ENCODE measurements at regions not wholly inside any gene's neighbourhood (a gene's known extent, or its start where the extent isn't known, plus 50 kb on each side); places are given as distances from the start of the nearest gene placed in this dataset.
"Not testable (repeated sequence)": the region's sequence is repeated elsewhere in the genome, so short reads cannot be mapped to it uniquely, and the experiment has no call there.

GRCh38 chr1:194378517-194378916 lies 1192.1 kb upstream of the B3GALT2 start:
- no peak for ATAC-seq (replicated peaks)
- Mint-ChIP-seq H3K4me1 (no peaks in the 10 kb centered on the region), H3K36me3 (ENCODE audit: low read depth) (no peaks in the 10 kb centered on the region), H3K9me3 (no peaks in the 10 kb centered on the region), H3K4me3 (no peak overlapping the region), H3K27ac (no peak overlapping the region), H3K27me3 (no peaks in the 10 kb centered on the region)

DNA sequence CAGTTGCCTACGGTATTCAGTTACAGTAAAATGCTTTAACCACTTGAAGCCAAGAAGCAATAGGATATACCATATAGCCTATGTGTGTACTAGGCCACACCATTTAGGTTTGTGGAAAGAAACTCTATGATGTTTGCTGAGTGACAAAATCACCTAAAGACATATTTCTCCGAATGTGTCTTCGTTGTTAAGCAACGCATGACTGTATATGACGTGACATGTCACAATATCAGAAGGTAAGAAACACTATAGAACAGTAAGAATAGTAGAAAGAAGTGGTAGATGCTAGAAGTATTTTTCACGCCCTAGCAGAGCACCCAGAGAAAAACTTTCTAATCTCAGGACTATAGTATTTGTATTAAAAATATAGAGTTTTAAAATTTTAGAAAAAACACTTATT lies 1188.2 kb upstream of the B3GALT2 start:
- no peak for ATAC-seq (replicated peaks)
- Mint-ChIP-seq H3K4me1 (no peaks in the 10 kb centered on the region), H3K36me3 (ENCODE audit: low read depth) (no peaks in the 10 kb centered on the region), H3K9me3 (no peaks in the 10 kb centered on the region), H3K27me3 (peaks cover 3% of the 10 kb centered on the region), H3K27ac (no peak overlapping the region), H3K4me3 (no peak overlapping the region)

DNA sequence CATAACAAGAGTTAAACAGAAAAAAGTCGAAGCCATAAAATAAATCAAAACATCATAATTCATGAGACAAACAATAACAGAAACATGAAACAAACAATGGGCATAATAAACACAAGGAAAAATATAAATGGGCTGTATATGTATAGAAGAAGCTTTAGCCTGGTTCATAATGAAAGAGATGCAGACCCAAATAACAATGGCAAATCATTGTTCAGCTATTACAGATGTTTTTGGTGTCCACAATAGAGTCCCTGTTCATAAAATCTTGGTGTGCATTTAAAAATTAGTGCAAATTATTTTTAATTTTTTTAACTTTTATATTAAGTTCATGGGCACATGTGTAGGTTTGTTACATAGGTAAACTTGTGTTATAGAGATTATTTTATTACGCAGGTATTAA lies 1185.9 kb upstream of the B3GALT2 start:
- no peak overlapping the region for H3K4me3 Mint-ChIP-seq
- H3K36me3 Mint-ChIP-seq (ENCODE audit: low read depth): no peaks in the 10 kb centered on the region
- H3K9me3 Mint-ChIP-seq: no peaks in the 10 kb centered on the region
- no peaks in the 10 kb centered on the region for H3K4me1 Mint-ChIP-seq
- H3K27me3 Mint-ChIP-seq: peaks cover 3% of the 10 kb centered on the region
- no peak overlapping the region for H3K27ac Mint-ChIP-seq
- ATAC-seq (replicated peaks): no peak

- no peak overlapping the region for H3K27ac Mint-ChIP-seq
- H3K4me3 Mint-ChIP-seq: no peak overlapping the region
- no peaks in the 10 kb centered on the region for H3K9me3 Mint-ChIP-seq
- H3K36me3 Mint-ChIP-seq (ENCODE audit: low read depth): no peaks in the 10 kb centered on the region
- H3K27me3 Mint-ChIP-seq: peaks cover 3% of the 10 kb centered on the region
- no peak for ATAC-seq (replicated peaks)
- no peaks in the 10 kb centered on the region for H3K4me1 Mint-ChIP-seq
These were observed 1183.2 kb upstream of the B3GALT2 start for GRCh38 chr1:194369622-194370021.

DNA sequence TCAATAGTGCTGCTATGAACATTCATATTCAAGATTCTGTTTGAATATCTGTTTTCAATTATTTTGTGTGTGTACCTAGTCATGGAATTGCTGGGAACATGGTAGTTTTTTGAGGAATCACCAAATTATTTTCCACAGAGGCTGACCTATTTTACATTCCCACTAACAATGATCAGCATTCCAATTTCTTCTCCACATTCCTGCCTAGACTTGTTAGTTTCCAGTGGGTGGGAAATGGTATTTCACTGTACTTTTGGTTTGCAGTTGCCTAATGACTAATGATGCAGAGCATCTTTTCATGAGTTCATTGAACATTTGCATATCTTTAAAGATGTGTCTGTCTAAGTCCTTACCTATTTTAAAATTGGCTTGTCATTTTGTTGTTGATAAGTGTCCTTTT lies 1182.6 kb upstream of the B3GALT2 start:
- Mint-ChIP-seq H3K27me3 (peaks cover 3% of the 10 kb centered on the region), H3K4me3 (no peak overlapping the region), H3K4me1 (no peaks in the 10 kb centered on the region), H3K27ac (no peak overlapping the region), H3K9me3 (no peaks in the 10 kb centered on the region), H3K36me3 (ENCODE audit: low read depth) (no peaks in the 10 kb centered on the region)
- ATAC-seq (replicated peaks): no peak

GRCh38 chr1:194367121-194367520 lies 1180.7 kb upstream of the B3GALT2 start:
- H3K27me3 Mint-ChIP-seq: no peaks in the 10 kb centered on the region
- H3K4me3 Mint-ChIP-seq: no peak overlapping the region
- ATAC-seq (replicated peaks): no peak
- H3K36me3 Mint-ChIP-seq (ENCODE audit: low read depth): no peaks in the 10 kb centered on the region
- no peaks in the 10 kb centered on the region for H3K9me3 Mint-ChIP-seq
- no peaks in the 10 kb centered on the region for H3K4me1 Mint-ChIP-seq
- no peak overlapping the region for H3K27ac Mint-ChIP-seq

DNA sequence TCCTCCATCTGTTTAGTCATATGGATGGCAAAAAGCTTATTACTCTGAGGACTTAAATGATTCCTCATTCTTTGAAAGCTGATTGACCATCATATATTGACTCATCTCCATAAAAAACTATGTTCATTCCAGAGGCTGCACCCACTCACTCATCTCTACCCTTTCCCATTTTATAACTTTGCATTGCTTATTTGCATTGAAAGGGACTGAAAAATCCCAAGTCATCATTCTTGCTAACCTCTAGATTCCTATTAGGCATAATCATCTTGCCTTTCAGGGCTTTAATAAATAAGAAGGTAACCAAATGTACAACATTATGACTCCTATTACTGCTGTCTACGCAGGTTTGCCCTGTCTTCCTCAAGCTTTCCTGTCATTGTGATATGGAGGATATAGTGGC lies 1180.3 kb upstream of the B3GALT2 start:
- Mint-ChIP-seq H3K36me3 (ENCODE audit: low read depth) (no peaks in the 10 kb centered on the region), H3K9me3 (no peaks in the 10 kb centered on the region), H3K27ac (no peak overlapping the region), H3K4me3 (no peak overlapping the region), H3K27me3 (no peaks in the 10 kb centered on the region), H3K4me1 (no peaks in the 10 kb centered on the region)
- ATAC-seq (replicated peaks): no peak

DNA sequence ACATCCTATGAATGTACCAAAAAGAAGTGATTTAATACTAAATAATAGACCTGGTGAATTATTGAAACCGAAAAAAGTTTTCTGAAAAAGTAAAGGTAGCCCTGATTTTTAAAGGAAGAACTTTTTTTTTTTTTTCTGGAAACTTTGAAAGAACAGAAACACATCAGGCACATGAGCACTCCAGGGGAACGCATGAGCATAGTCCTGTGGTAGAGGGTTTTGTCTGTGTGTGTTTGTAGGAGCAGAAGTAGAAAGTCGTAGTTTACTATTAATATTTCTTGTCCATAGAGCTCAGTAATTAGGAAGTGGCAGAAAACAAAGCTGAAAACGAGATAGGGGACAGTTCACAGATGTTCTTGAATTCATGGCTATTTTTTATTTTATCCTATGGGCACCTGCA lies 1175.9 kb upstream of the B3GALT2 start:
- ATAC-seq (replicated peaks): no peak
- no peaks in the 10 kb centered on the region for H3K4me1 Mint-ChIP-seq
- no peak overlapping the region for H3K4me3 Mint-ChIP-seq
- no peak overlapping the region for H3K27ac Mint-ChIP-seq
- no peaks in the 10 kb centered on the region for H3K27me3 Mint-ChIP-seq
- H3K9me3 Mint-ChIP-seq: no peaks in the 10 kb centered on the region
- no peaks in the 10 kb centered on the region for H3K36me3 Mint-ChIP-seq (ENCODE audit: low read depth)

DNA sequence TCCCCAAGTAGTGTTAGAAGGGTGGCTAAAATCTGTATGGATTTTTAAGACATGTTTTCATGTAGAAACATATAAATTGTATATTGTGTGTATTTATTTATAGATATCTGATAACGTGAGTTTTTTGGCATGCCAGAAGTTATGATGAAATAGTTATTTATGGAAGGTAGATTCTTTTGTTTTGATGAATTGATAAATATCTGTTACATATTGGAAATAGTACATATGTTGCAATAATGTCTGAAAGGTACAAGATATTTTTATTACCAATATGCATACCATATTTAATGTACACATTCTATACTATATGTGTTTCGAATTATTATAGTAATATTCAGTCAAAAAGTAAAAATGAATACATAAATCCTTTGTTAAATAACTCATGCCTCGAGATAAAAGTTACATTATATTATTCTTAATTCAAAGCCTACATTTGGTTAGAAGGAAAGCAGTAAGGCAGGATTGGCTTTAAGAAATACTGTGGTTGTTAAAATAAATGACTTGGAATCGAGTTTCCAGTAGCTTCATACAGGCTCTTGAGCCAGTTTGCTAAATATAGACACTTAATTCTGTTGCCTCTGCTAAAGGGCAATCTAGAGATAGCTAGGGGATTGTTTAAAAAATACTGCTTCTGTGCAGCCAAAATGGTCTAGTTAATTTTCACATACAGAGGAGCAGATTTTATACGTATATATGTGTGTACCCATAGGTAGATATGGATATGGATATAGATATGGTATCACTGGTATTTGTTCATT lies 1175.1 kb upstream of the B3GALT2 start:
- H3K4me1 Mint-ChIP-seq: no peaks in the 10 kb centered on the region
- no peak for ATAC-seq (replicated peaks)
- no peaks in the 10 kb centered on the region for H3K36me3 Mint-ChIP-seq (ENCODE audit: low read depth)
- no peak overlapping the region for H3K27ac Mint-ChIP-seq
- H3K9me3 Mint-ChIP-seq: no peaks in the 10 kb centered on the region
- no peaks in the 10 kb centered on the region for H3K27me3 Mint-ChIP-seq
- H3K4me3 Mint-ChIP-seq: no peak overlapping the region

DNA sequence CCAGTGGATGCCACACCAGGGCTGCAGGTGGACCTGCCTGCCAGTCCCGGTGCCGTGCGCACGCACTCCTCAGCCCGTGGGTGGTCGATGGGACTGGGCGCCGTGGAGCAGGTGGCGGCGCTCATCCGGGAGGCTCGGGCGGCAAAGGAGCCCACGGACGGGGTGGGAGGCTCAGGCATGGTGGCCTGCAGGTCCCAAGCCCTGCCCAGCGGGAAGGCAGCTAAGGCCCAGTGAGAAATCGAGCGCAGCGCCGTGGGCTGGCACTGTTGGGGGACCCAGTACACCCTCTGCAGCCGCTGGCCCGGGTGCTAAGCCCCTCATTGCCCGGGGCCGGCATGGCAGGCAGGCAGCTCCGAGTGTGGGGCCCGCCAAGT lies 1171.8 kb upstream of the B3GALT2 start:
- no peaks in the 10 kb centered on the region for H3K9me3 Mint-ChIP-seq
- no peaks in the 10 kb centered on the region for H3K36me3 Mint-ChIP-seq (ENCODE audit: low read depth)
- no peaks in the 10 kb centered on the region for H3K27me3 Mint-ChIP-seq
- H3K27ac Mint-ChIP-seq: no peak overlapping the region
- H3K4me3 Mint-ChIP-seq: no peak overlapping the region
- no peaks in the 10 kb centered on the region for H3K4me1 Mint-ChIP-seq
- no peak for ATAC-seq (replicated peaks)

DNA sequence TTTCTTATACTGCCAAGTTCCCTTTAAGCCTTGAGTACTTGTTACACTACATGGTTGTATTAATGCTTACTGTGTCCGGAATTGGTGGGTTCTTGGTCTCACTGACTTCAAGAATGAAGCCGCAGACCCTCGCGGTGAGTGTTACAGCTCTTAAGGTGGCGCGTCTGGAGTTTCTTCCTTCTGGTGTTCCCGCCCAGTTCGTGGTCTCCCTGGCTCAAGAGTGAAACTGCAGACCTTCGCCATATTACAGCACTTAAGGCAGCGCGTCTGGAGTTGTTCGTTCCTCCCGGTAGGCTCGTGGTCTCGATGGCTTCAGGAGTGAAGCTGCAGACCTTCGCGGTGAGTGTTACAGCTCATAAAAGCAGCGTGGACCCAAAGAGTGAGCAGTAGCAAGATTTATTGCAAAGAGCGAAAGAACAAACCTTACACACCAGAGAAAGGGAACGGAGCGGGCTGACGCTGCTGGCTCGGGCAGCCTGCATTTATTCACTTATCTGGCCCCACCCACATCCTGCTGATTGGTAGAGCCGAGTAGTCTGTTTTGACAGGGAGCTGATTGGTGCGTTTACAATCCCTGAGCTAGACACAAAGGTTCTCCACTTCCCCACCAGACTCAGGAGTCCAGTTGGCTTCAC lies 1171.3 kb upstream of the B3GALT2 start:
- H3K27me3 Mint-ChIP-seq; H3K4me1 Mint-ChIP-seq; H3K9me3 Mint-ChIP-seq; H3K27ac Mint-ChIP-seq; ATAC-seq (replicated peaks); H3K36me3 Mint-ChIP-seq (ENCODE audit: low read depth); H3K4me3 Mint-ChIP-seq: not testable (repeated sequence)

DNA sequence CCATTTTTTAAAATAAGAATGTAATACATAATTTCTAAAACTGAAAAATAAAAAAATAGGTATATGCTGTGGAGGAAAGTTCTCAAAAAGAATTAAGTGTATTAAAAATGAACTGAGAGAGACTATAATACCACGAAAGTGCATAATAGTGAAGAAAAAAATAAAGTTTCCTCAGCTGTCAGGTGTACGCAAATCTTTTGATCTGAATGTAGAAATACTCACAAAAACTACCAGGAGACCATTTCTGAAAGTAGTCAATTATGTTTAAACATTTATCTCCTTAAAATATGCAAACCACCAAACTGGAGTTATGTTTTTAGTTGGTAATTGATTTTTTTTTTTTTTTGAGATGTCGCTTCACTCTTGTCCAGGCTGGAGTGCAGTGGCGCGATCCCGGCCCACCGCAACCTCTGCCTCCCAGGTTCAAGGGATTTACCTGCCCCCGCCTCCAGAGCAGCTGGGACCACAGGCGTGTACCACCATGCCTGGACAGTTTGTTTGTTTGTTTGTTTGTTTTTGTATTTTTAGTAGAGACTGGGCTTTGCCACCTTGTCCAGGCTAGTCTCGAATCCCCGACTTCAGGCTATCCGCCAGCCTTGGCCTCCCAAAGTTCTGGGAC lies 1169.2 kb upstream of the B3GALT2 start:
- H3K27me3 Mint-ChIP-seq: peaks cover 3% of the 10 kb centered on the region
- no peak for ATAC-seq (replicated peaks)
- no peaks in the 10 kb centered on the region for H3K4me1 Mint-ChIP-seq
- no peaks in the 10 kb centered on the region for H3K36me3 Mint-ChIP-seq (ENCODE audit: low read depth)
- no peak overlapping the region for H3K4me3 Mint-ChIP-seq
- H3K9me3 Mint-ChIP-seq: no peaks in the 10 kb centered on the region
- no peak overlapping the region for H3K27ac Mint-ChIP-seq

DNA sequence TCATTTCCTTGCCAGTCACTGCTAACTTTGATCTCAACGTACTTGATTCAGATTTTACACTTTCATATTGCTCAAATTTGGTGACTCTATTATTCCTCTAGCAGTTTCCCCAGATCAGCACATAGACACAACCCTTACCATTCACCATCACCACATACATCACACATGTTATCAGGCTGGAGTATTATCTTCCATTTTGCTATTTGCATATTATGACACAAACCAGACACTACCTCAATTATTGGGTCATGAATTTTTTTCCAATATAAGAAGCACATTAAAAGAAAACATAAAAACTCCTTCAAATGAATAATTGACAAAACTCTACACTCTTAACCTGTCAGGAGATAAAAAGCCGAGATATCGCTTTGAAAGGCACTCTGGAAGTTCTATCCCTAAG lies 1166.7 kb upstream of the B3GALT2 start:
- H3K4me3 Mint-ChIP-seq: no peak overlapping the region
- no peak overlapping the region for H3K27ac Mint-ChIP-seq
- ATAC-seq (replicated peaks): no peak
- H3K36me3 Mint-ChIP-seq (ENCODE audit: low read depth): no peaks in the 10 kb centered on the region
- H3K4me1 Mint-ChIP-seq: no peaks in the 10 kb centered on the region
- H3K27me3 Mint-ChIP-seq: peaks cover 3% of the 10 kb centered on the region
- H3K9me3 Mint-ChIP-seq: no peaks in the 10 kb centered on the region

DNA sequence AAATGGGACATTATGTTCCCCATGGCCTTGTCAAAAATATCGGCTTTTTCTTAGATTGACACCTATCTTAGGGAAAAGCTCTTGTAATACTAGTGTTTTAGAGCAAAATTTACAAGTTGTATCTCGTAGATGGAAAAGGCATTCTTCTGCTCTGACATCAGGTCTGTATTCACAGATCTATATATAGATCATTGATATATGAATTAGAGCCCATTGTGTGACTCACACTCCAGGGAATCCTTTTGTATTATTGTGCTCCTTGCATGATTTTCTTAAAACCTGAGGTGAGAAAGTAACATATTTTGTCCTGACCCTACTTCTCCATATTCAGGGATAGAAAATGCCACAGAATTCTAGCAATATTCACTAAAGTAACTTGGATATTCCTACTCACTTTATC lies 1160.8 kb upstream of the B3GALT2 start:
- ATAC-seq (replicated peaks): no peak
- Mint-ChIP-seq H3K4me3 (no peak overlapping the region), H3K4me1 (no peaks in the 10 kb centered on the region), H3K36me3 (ENCODE audit: low read depth) (no peaks in the 10 kb centered on the region), H3K27ac (no peak overlapping the region), H3K9me3 (no peaks in the 10 kb centered on the region), H3K27me3 (no peaks in the 10 kb centered on the region)

DNA sequence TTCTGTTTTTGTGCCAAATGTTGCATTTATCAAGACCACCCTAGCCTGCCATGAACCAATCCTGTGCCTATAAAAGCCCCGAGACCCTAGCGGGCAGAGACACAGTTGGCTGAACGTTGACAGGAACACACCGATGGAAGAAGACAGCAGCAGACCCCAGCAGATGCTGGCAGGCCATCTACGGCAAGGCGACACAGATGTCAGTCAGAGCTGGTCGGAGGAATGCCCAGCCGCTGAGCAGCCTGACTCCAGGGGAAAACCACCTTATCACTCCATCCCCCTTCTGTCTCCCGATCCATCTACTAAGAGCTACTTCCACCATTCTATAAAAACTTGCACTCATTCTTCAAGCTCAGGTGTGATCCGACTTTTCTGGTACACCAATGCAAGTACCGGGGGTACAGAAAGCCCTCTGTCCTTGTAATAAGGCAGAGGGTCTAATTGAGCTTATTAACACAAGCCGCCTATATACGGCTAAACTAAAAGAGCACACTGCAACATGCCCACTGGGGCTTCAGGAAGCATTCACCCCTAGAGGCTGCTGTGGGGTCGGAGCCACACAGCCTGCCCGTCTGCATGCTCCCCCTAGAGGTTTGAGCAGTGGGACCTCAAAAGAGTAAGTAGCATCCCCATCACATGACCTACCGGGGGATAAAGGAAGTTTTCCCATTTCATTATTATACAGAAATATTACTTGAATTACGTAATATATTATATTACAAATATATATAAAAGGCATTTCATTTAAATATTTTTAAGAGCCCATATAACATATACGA lies 1156.3 kb upstream of the B3GALT2 start:
- H3K9me3 Mint-ChIP-seq: no peaks in the 10 kb centered on the region
- no peak for ATAC-seq (replicated peaks)

More for the DNA sequence above, 1156.3 kb upstream of the B3GALT2 start:
- Mint-ChIP-seq H3K4me1 (peaks cover 8% of the 10 kb centered on the region), H3K4me3 (no peak overlapping the region), H3K36me3 (ENCODE audit: low read depth) (no peaks in the 10 kb centered on the region), H3K27ac (no peak overlapping the region), H3K27me3 (no peaks in the 10 kb centered on the region)

Data from activated T-helper 17 cell treated with anti-CD3 and anti-CD28 coated beads, Interleukin-2, amount 50 U/mL, for 72 hours (primary cell).